GM12875 (cell line): ENCODE measurements at regions not wholly inside any gene's neighbourhood (a gene's known extent, or its start where the extent isn't known, plus 50 kb on each side); places are given as distances from the start of the nearest gene placed in this dataset.

Experiments
- H3K4me3 ChIP-seq: one replicate; pipeline ENCODE4 v1.5.1; 2011; ENCODE audit warnings: low read depth, low read length, control low read depth
- TF ChIP-seq, protein P1 (sequence below): IDR thresholded peaks from 2 replicates; pipeline ENCODE4 v1.5.1; 2011; ENCODE audit warnings: low read depth, mild to moderate bottlenecking, control low read depth, inconsistent platforms, low read length, moderate library complexity, borderline replicate concordance; ENCODE audit not compliant: insufficient read depth

- TF ChIP-seq, protein P1, sequence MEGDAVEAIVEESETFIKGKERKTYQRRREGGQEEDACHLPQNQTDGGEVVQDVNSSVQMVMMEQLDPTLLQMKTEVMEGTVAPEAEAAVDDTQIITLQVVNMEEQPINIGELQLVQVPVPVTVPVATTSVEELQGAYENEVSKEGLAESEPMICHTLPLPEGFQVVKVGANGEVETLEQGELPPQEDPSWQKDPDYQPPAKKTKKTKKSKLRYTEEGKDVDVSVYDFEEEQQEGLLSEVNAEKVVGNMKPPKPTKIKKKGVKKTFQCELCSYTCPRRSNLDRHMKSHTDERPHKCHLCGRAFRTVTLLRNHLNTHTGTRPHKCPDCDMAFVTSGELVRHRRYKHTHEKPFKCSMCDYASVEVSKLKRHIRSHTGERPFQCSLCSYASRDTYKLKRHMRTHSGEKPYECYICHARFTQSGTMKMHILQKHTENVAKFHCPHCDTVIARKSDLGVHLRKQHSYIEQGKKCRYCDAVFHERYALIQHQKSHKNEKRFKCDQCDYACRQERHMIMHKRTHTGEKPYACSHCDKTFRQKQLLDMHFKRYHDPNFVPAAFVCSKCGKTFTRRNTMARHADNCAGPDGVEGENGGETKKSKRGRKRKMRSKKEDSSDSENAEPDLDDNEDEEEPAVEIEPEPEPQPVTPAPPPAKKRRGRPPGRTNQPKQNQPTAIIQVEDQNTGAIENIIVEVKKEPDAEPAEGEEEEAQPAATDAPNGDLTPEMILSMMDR = no peak
- no peak overlapping the region for H3K4me3 ChIP-seq
Measured at GRCh38 chr13:90553159-90553558, 794.3 kb upstream of the MIR17HG start.

- TF ChIP-seq, protein P1 = no peak
Measured at GRCh38 chr13:90557626-90558025, 789.9 kb upstream of the MIR17HG start.

DNA sequence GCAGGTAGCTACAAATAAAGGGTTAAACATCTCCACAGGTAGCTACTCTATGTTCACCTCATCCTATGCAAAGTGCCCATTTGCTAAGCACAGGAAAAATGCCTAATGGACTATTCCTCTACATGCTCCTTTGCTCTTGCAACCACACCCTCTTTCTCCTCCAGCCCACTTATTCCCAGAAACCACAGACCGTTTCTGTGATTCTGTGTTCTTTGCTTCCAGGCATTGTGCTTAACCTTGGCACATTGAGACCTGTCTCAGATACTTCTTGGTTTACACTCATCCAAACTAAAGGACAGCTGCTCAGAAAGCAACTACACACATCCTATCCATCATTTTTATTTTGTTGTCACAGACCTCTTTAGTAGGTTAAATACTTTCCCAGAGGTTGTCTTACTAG is 785.0 kb upstream of the MIR17HG start:
- no peak overlapping the region for H3K4me3 ChIP-seq
- TF ChIP-seq, protein P1 = no peak

More at GRCh38 chr13:90557626-90558025, 789.9 kb upstream of the MIR17HG start:
- H3K4me3 ChIP-seq = no peak overlapping the region

GRCh38 chr13:90564096-90564495 is 783.4 kb upstream of the MIR17HG start:
- TF ChIP-seq, protein P1 = no peak
- H3K4me3 ChIP-seq = no peak overlapping the region

- TF ChIP-seq, protein P1 = no peak
- H3K4me3 ChIP-seq = no peak overlapping the region
Measured at GRCh38 chr13:90564566-90564965, 782.9 kb upstream of the MIR17HG start.

GRCh38 chr13:90565985-90566713 is 781.3 kb upstream of the MIR17HG start:
- TF ChIP-seq, protein P1 = no peak
- no peak overlapping the region for H3K4me3 ChIP-seq

- H3K4me3 ChIP-seq = no peak overlapping the region
- TF ChIP-seq, protein P1 = no peak
Measured at GRCh38 chr13:90568165-90568564, 779.3 kb upstream of the MIR17HG start.
